Prostate gland (tissue), 2 donors: ENCODE measurements at regions not wholly inside any gene's neighbourhood (a gene's known extent, or its start where the extent isn't known, plus 50 kb on each side); places are given as distances from the start of the nearest gene placed in this dataset.
"Not testable (repeated sequence)": the region's sequence is repeated elsewhere in the genome, so short reads cannot be mapped to it uniquely, and the experiment has no call there.

Source experiments
- DNase-seq: peaks from one replicate; pipeline ENCODE4 v3.0.0-alpha.2; 2019; ENCODE audit warnings: low spot score
- H3K27ac ChIP-seq, 2 donors: fragments of 200-600 bp; sonication (generic); 2 replicates each; pipeline ENCODE4 v1.5.1; 2017 to 2019
- H3K27me3 ChIP-seq: fragments of 200-600 bp; sonication (generic); replicated peaks from 2 replicates; pipeline ENCODE4 v1.5.1; 2019; ENCODE audit not compliant: insufficient read depth
- H3K36me3 ChIP-seq, 2 donors: fragments of 200-600 bp; sonication (generic); 1 replicate in 1 of 2; 2 replicates in 1 of 2; pipeline versions ENCODE4 v1.5.1 to v1.8.1; 2017 to 2019
- H3K4me1 ChIP-seq: fragments of 200-600 bp; sonication (generic); replicated peaks from 2 replicates; pipeline ENCODE4 v1.5.1; 2019
- H3K4me3 ChIP-seq, 2 donors: fragments of 200-600 bp; sonication (generic); 2 replicates each; pipeline ENCODE4 v1.5.1; 2017 to 2019
- H3K9me3 ChIP-seq: fragments of 200-600 bp; sonication (generic); 2 replicates; pipeline ENCODE4 v1.5.1; 2017
- POLR2A ChIP-seq: fragments of 450-650 bp; IDR thresholded peaks from one replicate; pipeline ENCODE4 v1.6.1; 2016; ENCODE audit warnings: antibody characterized with exemption, mild to moderate bottlenecking
- POLR2AphosphoS5 ChIP-seq: sonication (generic); formaldehyde crosslinking; IDR thresholded peaks from one replicate; pipeline ENCODE4 v1.6.1; 2017; ENCODE audit warnings: antibody characterized with exemption
- WGBS: methylation state at CpG from one replicate; pipeline ENCODE4 v1.1.5; 2018; 5-methylcytosine and 5-hydroxymethylcytosine counted together
- intact Hi-C: fragments of 100-400 bp; cut with DNase I; formaldehyde crosslinking; loops from one replicate; pipeline ENCODE4 v1.14.2; 2022
- TF ChIP-seq, protein P1 (sequence below), 4 experiments: fragments of 200-600 bp in 2 of 4; fragments of 450-650 bp in 2 of 4; sonication (generic) in 2 of 4; IDR thresholded peaks; 1 replicate in 3 of 4; 2 replicates in 1 of 4; pipeline ENCODE4 v1.5.1; 2016 to 2019; ENCODE audit warnings: antibody characterized with exemption in 4 of 4, mild to moderate bottlenecking in 2 of 4, moderate library complexity in 2 of 4

DNA sequence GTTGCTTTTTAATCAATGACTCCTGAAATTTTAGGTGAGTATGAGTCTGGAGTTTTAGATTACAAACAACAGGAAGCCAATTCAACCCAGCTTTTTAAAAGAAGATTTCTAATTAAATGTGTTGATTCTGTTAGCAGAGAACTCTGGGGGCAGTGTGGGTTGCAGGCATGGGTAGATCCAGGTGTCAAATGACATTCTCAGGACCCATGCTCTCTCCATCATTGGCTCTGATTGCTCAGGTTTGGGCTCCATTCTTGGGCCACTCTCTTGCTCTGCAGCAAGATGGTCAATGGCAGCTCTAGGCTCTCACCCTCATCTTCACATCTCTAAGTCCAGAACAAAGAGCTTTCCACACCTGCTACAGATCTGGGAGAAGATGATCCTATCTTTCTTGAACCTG is 463.7 kb downstream of the PREX1 start:
- no peak for DNase-seq
- Histone ChIP-seq H3K27ac (no peak overlapping the region), H3K9me3 (no peaks in the 10 kb centered on the region), H3K27me3 (no peaks in the 10 kb centered on the region), H3K4me3 (no peak overlapping the region), H3K36me3 (no peaks in the 10 kb centered on the region), H3K4me1 (no peaks in the 10 kb centered on the region)
- intact Hi-C loops: no loop called here
- no peak for TF ChIP-seq POLR2A
- TF ChIP-seq, protein P1, sequence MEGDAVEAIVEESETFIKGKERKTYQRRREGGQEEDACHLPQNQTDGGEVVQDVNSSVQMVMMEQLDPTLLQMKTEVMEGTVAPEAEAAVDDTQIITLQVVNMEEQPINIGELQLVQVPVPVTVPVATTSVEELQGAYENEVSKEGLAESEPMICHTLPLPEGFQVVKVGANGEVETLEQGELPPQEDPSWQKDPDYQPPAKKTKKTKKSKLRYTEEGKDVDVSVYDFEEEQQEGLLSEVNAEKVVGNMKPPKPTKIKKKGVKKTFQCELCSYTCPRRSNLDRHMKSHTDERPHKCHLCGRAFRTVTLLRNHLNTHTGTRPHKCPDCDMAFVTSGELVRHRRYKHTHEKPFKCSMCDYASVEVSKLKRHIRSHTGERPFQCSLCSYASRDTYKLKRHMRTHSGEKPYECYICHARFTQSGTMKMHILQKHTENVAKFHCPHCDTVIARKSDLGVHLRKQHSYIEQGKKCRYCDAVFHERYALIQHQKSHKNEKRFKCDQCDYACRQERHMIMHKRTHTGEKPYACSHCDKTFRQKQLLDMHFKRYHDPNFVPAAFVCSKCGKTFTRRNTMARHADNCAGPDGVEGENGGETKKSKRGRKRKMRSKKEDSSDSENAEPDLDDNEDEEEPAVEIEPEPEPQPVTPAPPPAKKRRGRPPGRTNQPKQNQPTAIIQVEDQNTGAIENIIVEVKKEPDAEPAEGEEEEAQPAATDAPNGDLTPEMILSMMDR (IDR thresholded peaks at IDR 0.05): no peak
- TF ChIP-seq POLR2AphosphoS5: no peak

DNA sequence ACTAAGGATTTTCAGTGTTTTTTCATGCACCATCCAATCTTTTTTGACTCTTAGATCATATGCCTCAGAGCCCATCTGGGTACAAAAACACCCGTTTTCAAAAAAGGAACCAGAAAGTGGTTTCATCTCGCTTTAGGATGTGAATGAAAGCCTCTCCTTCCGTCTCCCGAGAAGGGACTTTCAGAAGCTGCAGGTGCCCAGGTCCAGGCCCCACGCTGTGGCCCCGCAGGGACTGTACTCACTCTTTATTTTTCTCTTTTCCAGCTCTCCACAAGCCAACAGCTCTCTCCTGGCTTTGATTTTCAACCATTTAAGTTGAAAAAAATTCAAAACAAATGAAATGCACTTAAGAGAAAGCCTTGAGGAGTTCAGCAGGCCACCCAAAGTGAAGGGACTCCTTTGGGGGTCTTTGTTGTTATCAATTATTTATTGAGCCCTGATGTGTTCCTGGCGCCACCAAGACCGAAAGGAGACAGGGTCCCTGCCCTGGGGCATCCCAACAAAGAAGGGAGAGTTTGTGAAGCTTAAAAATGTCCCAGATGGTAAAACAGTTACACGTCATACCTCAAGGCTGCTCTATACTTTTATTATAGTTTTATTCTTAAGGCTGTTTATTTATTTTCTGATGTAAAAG is 467.3 kb downstream of the PREX1 start:
- Histone ChIP-seq H3K27ac (no peak overlapping the region), H3K36me3 (no peaks in the 10 kb centered on the region), H3K9me3 (no peaks in the 10 kb centered on the region), H3K27me3 (no peaks in the 10 kb centered on the region), H3K4me3 (no peak overlapping the region), H3K4me1 (no peaks in the 10 kb centered on the region)
- DNase-seq: no peak
- no peak for TF ChIP-seq POLR2AphosphoS5
- TF ChIP-seq, protein P1 (IDR thresholded peaks at IDR 0.05): no peak
- no peak for TF ChIP-seq POLR2A
- intact Hi-C loops: no loop called here
- WGBS: 81% methylated on average over 9 of the region's 9 CpGs

DNA sequence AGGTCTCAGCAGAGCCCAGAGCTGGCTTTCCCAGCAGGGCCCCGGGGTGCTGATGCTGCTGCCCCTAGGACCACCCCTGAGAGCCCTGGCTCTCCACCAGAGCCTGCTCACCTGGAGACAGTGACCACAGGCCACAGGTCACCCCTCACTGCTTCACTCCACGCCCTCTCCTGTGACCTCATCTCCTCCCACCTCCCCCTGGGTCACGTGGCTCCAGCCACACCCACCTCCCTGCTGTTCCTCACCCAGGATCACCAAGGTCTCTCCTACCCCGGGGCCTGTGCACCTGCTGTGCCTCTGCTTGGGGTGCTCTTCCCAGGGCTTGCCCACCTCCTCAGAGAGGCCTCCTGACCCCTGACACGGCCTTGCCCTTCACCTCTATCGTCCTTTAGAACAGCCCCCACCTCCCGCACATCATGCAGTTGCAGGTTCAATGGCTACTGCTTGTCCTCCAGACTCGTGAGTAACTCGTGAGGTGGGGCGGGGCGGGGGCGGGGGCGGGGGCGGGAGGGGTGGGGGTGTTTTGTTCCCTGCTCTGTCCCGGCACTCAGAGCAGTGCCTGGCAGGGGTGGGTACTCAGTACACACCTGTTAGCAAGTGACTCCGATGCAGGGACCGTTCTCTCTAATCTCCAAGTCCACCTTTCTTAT is 468.0 kb downstream of the PREX1 start:
- WGBS: 46% methylated on average over 17 of the region's 17 CpGs
- no peaks in the 10 kb centered on the region for H3K9me3 ChIP-seq
- H3K27ac ChIP-seq: no peak overlapping the region
- no peaks in the 10 kb centered on the region for H3K36me3 ChIP-seq
- H3K27me3 ChIP-seq: no peaks in the 10 kb centered on the region
- TF ChIP-seq, protein P1 (IDR thresholded peaks at IDR 0.05): no peak
- TF ChIP-seq POLR2A (no peak), POLR2AphosphoS5 (no peak)
- DNase-seq: no peak
- intact Hi-C loops: no loop called here
- no peak overlapping the region for H3K4me3 ChIP-seq
- no peaks in the 10 kb centered on the region for H3K4me1 ChIP-seq

DNA sequence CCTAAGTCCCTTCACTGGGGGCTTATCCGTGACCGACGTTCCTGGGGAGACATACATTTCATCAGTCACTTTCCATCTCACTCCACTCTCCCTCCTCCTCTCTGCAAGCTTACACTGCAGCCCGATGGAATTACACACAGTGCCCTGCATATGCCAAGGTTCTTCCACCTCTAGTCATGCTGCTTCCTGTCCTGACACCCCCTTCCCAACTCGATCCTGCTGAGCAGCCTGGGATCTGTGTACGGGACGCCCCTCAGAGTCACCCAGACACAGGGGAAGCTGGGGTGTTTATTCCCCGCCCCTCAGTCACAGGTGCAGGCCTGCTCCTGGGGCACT is 468.8 kb downstream of the PREX1 start:
- H3K27ac ChIP-seq, intact Hi-C loops, H3K27me3 ChIP-seq, H3K4me1 ChIP-seq, DNase-seq, H3K4me3 ChIP-seq, H3K9me3 ChIP-seq, H3K36me3 ChIP-seq: not testable (repeated sequence)
- WGBS: 61% methylated on average over 8 of the region's 8 CpGs

DNA sequence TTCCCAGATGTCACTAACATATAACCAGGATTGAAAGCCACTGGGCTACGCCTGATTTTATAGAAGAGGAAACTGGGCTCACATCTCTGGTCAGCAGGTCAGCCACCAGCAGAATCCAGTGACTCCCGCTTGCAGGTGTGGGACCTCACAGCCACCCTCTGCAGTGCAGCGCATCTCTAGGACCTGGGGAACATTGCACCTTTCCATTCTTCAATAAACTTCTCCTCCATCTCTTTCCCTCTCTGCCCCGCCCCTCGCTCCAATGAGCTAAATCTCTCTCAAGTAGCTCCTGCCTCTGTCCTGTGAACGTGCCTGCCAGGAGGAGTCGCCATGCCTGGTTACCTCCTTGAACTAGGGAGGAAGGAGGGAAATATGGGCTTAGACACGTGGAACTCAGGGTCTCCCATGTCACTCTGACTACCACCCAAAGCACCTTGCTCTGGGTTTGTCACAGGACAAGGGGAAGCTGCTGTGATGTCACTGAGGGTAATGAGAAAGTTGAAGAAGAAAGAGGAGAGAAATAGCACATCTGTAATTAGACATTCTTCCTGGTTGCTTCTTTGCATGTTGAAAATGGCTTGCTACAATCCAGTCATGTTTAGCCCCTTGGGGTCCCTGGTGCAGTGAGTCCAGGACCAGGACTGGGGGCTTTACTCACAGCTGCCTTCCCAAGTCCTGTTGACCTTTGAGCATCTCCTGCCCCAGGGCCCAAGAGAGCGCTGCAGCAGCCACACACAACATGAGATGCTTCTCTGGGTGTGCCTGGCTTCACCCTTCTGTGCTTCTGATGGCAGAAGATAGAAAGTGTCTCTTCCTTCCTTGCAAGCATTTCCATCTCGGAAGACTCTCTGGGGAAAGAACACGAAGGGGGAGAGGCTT is 469.4 kb downstream of the PREX1 start:
- Histone ChIP-seq H3K27me3 (no peaks in the 10 kb centered on the region), H3K27ac (no peak overlapping the region), H3K36me3 (no peaks in the 10 kb centered on the region), H3K9me3 (no peaks in the 10 kb centered on the region), H3K4me1 (no peaks in the 10 kb centered on the region), H3K4me3 (no peak overlapping the region)
- 92% methylated on average over 11 of the region's 11 CpGs for WGBS
- intact Hi-C loops: no loop called here
- no peak for DNase-seq
- TF ChIP-seq, protein P1 (IDR thresholded peaks at IDR 0.05): no peak
- TF ChIP-seq POLR2A: no peak
- no peak for TF ChIP-seq POLR2AphosphoS5
